Brain microvascular endothelial cell (primary cell): ENCODE measurements at regions not wholly inside any gene's neighbourhood (a gene's known extent, or its start where the extent isn't known, plus 50 kb on each side); places are given as distances from the start of the nearest gene placed in this dataset.

ENCODE experiments used
- DNase-seq: peaks from one replicate; pipeline ENCODE4 v3.0.0-alpha.2; 2020
- H3K27ac ChIP-seq: fragments of 250-450 bp; sonication (Bioruptor Pico); 2 replicates; pipeline ENCODE4 v1.5.1; 2020; ENCODE audit warnings: mild to moderate bottlenecking, moderate library complexity
- H3K27me3 ChIP-seq: fragments of 250-450 bp; sonication (Bioruptor Pico); replicated peaks from 2 replicates; pipeline ENCODE4 v1.5.1; 2020; ENCODE audit warnings: mild to moderate bottlenecking
- H3K36me3 ChIP-seq: fragments of 250-450 bp; sonication (Bioruptor Pico); replicated peaks from 2 replicates; pipeline ENCODE4 v1.5.1; 2020; ENCODE audit warnings: mild to moderate bottlenecking
- H3K4me3 ChIP-seq: 2 replicates; pipeline ENCODE4 v1.5.1; 2011; ENCODE audit warnings: low read depth, mild to moderate bottlenecking, control low read depth, low read length, moderate library complexity
- in situ Hi-C: cut with HindIII; loops from 2 replicates; pipeline ENCODE4 v1.10.0; 2017; ENCODE audit warnings: low sequenced_read_pairs, low pct_ligation_motif_present
- TF ChIP-seq, protein P1 (sequence below): IDR thresholded peaks from 2 replicates; pipeline ENCODE4 v1.5.1; 2011; ENCODE audit warnings: low read depth, mild to moderate bottlenecking, moderate library complexity, low read length, control low read depth, inconsistent platforms; ENCODE audit errors: missing control alignments

DNA sequence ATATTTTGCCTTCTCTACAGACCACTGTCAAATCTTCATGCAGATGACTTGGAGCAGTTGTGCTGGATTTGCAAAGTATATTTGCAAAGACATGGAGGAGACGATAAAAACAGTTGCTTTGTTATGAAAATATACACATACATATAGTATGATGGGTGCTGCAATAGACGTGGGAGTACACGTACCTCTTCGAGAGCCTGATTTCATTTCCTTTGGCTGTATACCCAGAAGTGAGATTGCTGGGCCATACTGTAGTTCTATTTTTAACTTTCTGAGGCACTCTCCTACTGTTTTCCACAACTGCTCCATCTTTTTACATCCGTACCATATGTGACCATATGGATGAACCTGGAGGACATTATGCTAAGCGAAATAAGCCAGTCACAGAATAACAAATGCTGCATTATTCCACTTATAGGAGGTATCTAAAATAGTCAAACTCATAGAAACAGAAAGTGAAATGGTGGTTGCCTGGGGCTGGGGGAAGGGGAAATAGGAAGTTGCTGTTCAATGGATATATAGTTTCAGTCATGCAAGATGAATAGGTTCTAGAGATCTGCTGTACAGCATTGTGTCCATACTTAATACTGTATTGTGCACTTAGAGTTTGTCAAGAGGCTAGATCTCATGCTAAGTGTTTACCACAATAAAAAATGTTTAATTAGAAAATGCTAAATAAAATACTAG, 223.8 kb downstream of the HAO1 start:
- no peak for DNase-seq
- TF ChIP-seq, protein P1, sequence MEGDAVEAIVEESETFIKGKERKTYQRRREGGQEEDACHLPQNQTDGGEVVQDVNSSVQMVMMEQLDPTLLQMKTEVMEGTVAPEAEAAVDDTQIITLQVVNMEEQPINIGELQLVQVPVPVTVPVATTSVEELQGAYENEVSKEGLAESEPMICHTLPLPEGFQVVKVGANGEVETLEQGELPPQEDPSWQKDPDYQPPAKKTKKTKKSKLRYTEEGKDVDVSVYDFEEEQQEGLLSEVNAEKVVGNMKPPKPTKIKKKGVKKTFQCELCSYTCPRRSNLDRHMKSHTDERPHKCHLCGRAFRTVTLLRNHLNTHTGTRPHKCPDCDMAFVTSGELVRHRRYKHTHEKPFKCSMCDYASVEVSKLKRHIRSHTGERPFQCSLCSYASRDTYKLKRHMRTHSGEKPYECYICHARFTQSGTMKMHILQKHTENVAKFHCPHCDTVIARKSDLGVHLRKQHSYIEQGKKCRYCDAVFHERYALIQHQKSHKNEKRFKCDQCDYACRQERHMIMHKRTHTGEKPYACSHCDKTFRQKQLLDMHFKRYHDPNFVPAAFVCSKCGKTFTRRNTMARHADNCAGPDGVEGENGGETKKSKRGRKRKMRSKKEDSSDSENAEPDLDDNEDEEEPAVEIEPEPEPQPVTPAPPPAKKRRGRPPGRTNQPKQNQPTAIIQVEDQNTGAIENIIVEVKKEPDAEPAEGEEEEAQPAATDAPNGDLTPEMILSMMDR, result no peak
- no peak overlapping the region for H3K4me3 ChIP-seq
- no peaks in the 10 kb centered on the region for H3K27me3 ChIP-seq
- in situ Hi-C loops, result no loop called here
- H3K27ac ChIP-seq, result no peak overlapping the region
- no peaks in the 10 kb centered on the region for H3K36me3 ChIP-seq

DNA sequence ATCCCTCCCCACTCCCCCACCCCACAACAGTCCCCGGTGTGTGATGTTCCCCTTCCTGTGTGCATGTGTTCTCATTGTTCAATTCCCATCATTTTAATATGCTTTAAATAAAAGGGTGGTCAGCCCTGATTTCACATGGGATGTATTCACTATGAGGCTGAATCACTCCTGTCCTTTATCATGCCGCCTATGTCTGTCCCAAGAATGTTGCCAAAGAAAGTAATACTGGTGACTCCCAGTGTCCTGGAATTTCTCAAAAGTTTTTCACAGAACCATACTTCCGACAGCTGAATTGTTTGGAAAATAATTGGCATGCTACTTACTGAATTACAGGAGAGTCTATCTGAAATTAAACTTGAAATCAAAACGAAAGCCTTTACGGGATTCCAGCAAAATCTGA, 217.7 kb downstream of the HAO1 start:
- no peak for DNase-seq
- Histone ChIP-seq H3K27ac (no peak overlapping the region), H3K4me3 (no peak overlapping the region), H3K36me3 (no peaks in the 10 kb centered on the region), H3K27me3 (no peaks in the 10 kb centered on the region)
- TF ChIP-seq, protein P1, result no peak
- in situ Hi-C loops, result no loop called here

- in situ Hi-C loops, result no loop called here
- TF ChIP-seq, protein P1, result no peak
- Histone ChIP-seq H3K36me3 (no peaks in the 10 kb centered on the region), H3K27ac (no peak overlapping the region), H3K27me3 (no peaks in the 10 kb centered on the region), H3K4me3 (no peak overlapping the region)
- no peak for DNase-seq
Observed at GRCh38 chr20:7723284-7723683, 217.0 kb downstream of the HAO1 start.

- in situ Hi-C loops, result no loop called here
- H3K27me3 ChIP-seq, result no peaks in the 10 kb centered on the region
- no peak for DNase-seq
Observed at GRCh38 chr20:7728338-7728737, 211.9 kb downstream of the HAO1 start.

GRCh38 chr20:7734216-7734615, 206.0 kb downstream of the HAO1 start:
- Histone ChIP-seq H3K36me3 (no peaks in the 10 kb centered on the region), H3K27ac (no peak overlapping the region), H3K4me3 (no peak overlapping the region), H3K27me3 (no peaks in the 10 kb centered on the region)
- TF ChIP-seq, protein P1, result no peak
- in situ Hi-C loops, result no loop called here
- no peak for DNase-seq

More at GRCh38 chr20:7728338-7728737, 211.9 kb downstream of the HAO1 start:
- Histone ChIP-seq H3K27ac (no peak overlapping the region), H3K4me3 (no peak overlapping the region), H3K36me3 (no peaks in the 10 kb centered on the region)
- TF ChIP-seq, protein P1, result no peak

DNA sequence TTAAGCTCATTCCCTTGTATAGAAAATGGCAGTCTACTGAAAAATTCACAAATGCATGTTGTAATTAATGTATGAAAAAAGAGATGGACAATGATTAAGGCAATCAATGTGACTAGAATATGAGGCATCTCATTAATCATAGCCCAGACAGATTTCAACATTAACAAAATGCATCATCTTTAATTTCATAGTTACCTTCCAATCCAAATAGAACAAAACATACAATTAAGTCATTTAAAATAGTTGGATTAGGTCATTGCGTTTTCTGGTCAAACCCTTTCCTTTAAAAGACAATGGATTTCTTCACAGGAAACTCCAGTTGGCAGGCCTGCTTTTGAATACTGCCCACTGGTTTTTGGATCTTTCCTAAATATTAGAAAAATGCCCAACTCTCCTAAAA, 203.9 kb downstream of the HAO1 start:
- no peak for DNase-seq
- TF ChIP-seq, protein P1, result no peak

More for the DNA sequence above, 203.9 kb downstream of the HAO1 start:
- in situ Hi-C loops, result no loop called here
- Histone ChIP-seq H3K36me3 (no peaks in the 10 kb centered on the region), H3K27me3 (no peaks in the 10 kb centered on the region), H3K4me3 (no peak overlapping the region), H3K27ac (no peak overlapping the region)
